ENCODE measurements at regions not wholly inside any gene's neighbourhood (a gene's known extent, or its start where the extent isn't known, plus 50 kb on each side); places are given as distances from the start of the nearest gene placed in this dataset.

DNA sequence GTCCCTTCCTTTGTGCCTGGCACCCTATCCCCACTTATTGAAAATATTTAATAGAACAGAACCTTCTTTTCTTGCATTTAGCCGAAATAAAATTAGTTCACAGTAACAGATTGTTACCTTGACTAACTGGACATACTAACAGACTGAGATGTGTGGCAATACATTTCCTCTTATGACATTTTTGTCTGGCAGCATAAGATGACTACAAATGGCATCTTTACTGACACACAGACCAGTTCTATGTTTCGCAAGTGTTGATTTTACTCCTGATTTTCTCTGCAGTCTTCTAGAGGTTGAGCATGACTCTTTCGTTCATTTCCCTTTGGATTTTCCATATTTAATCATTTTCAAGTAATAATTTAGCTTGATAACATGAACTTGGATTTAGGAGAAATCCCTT, 474.6 kb downstream of the CBLN4 start:
- no peak overlapping the region for H3K4me2 ChIP-seq (ENCODE audit: control insufficient read depth, insufficient read depth)
- no TSS peak for BruUV-seq (replicated peaks)
- 27% methylated on average over 3 of the region's 3 CpGs for WGBS (ENCODE audit: insufficient coverage, insufficient replicate concordance, low lambda C conversion rate, missing lambda C conversion rate)
- RAD21 ChIA-PET (ENCODE audit: unreplicated experiment), result no interaction called here
- intact Hi-C loops (cut with micrococcal nuclease; ENCODE audit: unreplicated experiment), result no loop called here
- SMC1A ChIA-PET (ENCODE audit: uncharacterized antibody, unreplicated experiment), result no interaction called here
- POLR2A ChIA-PET, result no interaction called here
- in situ Hi-C loops (cut with MboI), result no loop called here
- DNase-seq (ENCODE audit: low read depth, low spot score), result no peak
- no peak overlapping the region for H2AFZ ChIP-seq (ENCODE audit: control insufficient read depth, low read depth, low read length)
- H3K27me3 ChIP-seq (replicated peaks in 1 of 2; ENCODE audit: control insufficient read depth in 2 of 2, insufficient read depth in 2 of 2, low read length in 1 of 2), result no peaks in the 10 kb centered on the region
- no peaks in the 10 kb centered on the region for H3K79me2 ChIP-seq (ENCODE audit: control insufficient read depth, insufficient read depth, low read length)
- CTCF ChIA-PET, result no interaction called here
- no peak for TF ChIP-seq NFXL1 (IDR thresholded peaks at IDR 0.05; ENCODE audit: borderline replicate concordance)
- no peak for TF ChIP-seq ASH2L (IDR thresholded peaks at IDR 0.05; ENCODE audit: borderline replicate concordance, low read depth)
- TF ChIP-seq USF1 (IDR thresholded peaks at IDR 0.05; ENCODE audit: borderline replicate concordance, extremely low read length, insufficient read depth, low read depth, low read length), result no peak
- TF ChIP-seq NR2C2 (IDR thresholded peaks at IDR 0.05; ENCODE audit: borderline replicate concordance, control insufficient read depth, insufficient read length, low read depth), result no peak
- no peak for TF ChIP-seq IKZF1 (conservative IDR thresholded peaks at IDR 0.05)
- no peak for TF ChIP-seq NFIC (IDR thresholded peaks at IDR 0.05; ENCODE audit: low read depth, low read length)
- no peak for TF ChIP-seq NR2F1 (conservative IDR thresholded peaks at IDR 0.05)
- no peak for TF ChIP-seq EED (IDR thresholded peaks at IDR 0.05; ENCODE audit: low read depth)
- TF ChIP-seq CREM (IDR thresholded peaks at IDR 0.05; ENCODE audit: low read depth), result no peak
- TF ChIP-seq RELB (IDR thresholded peaks at IDR 0.05; ENCODE audit: low read depth), result no peak
- no peak for TF ChIP-seq TCF3 (IDR thresholded peaks at IDR 0.05; ENCODE audit: borderline replicate concordance, insufficient read depth, low read depth, low read length)
- no peak for TF ChIP-seq PAX8 (IDR thresholded peaks at IDR 0.05)
- TF ChIP-seq FOS (IDR thresholded peaks at IDR 0.05; ENCODE audit: borderline replicate concordance, extremely low read depth, insufficient read length), result no peak
- no peak overlapping the region for H3K4me3 ChIP-seq
- no peak overlapping the region for H3K9ac ChIP-seq (ENCODE audit: control insufficient read depth, insufficient read depth, low read length)
- no peak for FAIRE-seq
- no peaks in the 10 kb centered on the region for H3K9me3 ChIP-seq (replicated peaks; ENCODE audit: control insufficient read depth, insufficient read depth, low read length)
- no peak overlapping the region for H3K27ac ChIP-seq (ENCODE audit: control insufficient read depth, insufficient read depth)
- no peaks in the 10 kb centered on the region for H3K36me3 ChIP-seq (ENCODE audit: control insufficient read depth in 2 of 2, insufficient read depth in 2 of 2, low read length in 1 of 2)
- no peaks in the 10 kb centered on the region for H4K20me1 ChIP-seq (ENCODE audit: control insufficient read depth, insufficient read depth)
- no peaks in the 10 kb centered on the region for H3K4me1 ChIP-seq (ENCODE audit: control insufficient read depth, insufficient read depth, low read length)
- no peak for ATAC-seq

All from GM12878 (cell line).